Lung (tissue), 11 donors: ENCODE measurements at regions not wholly inside any gene's neighbourhood (a gene's known extent, or its start where the extent isn't known, plus 50 kb on each side); places are given as distances from the start of the nearest gene placed in this dataset.

ENCODE experiments used
- ATAC-seq: fragments of 200-7000 bp; cut with Tn5 transposase; one replicate; pipeline ENCODE4 v1.9.1; 2020; ENCODE audit warnings: moderate number of reproducible peaks; ENCODE audit not compliant: insufficient read depth, low FRiP score
- DNase-seq, 3 donors: peaks; one replicate each; pipeline ENCODE4 v3.0.0-alpha.2; 2013 to 2017
- H3K27ac ChIP-seq, 2 donors: one replicate each; pipeline ENCODE4 v1.5.1; 2013; ENCODE audit warnings: mild to moderate bottlenecking in 2 of 2, moderate library complexity in 2 of 2, control low read depth in 1 of 2, inconsistent platforms in 1 of 2, low read depth in 1 of 2, low read length in 1 of 2
- H3K27me3 ChIP-seq, 3 donors: one replicate each; pipeline ENCODE4 v1.5.1; 2013; ENCODE audit warnings: low read length in 2 of 3; ENCODE audit not compliant: control insufficient read depth in 3 of 3, insufficient read depth in 3 of 3
- H3K36me3 ChIP-seq, 4 donors: one replicate each; pipeline ENCODE4 v1.5.1; 2013; ENCODE audit warnings: low read length in 4 of 4, mild to moderate bottlenecking in 1 of 4, moderate library complexity in 1 of 4; ENCODE audit not compliant: control insufficient read depth in 4 of 4, insufficient read depth in 4 of 4
- H3K4me1 ChIP-seq, 5 donors: one replicate each; pipeline ENCODE4 v1.5.1; 2013; ENCODE audit warnings: low read length in 5 of 5, mild to moderate bottlenecking in 2 of 5, moderate library complexity in 1 of 5; ENCODE audit not compliant: control insufficient read depth in 5 of 5, insufficient read depth in 5 of 5
- H3K4me3 ChIP-seq: one replicate; pipeline ENCODE4 v1.5.1; 2013; ENCODE audit warnings: mild to moderate bottlenecking, control low read depth, moderate library complexity
- H3K9ac ChIP-seq, 2 donors: one replicate each; pipeline ENCODE4 v1.5.1; 2013; ENCODE audit warnings: low read length in 2 of 2, control low read depth in 1 of 2; ENCODE audit not compliant: insufficient read depth in 1 of 2
- H3K9me3 ChIP-seq, 4 donors: one replicate each; pipeline ENCODE4 v1.5.1; 2013; ENCODE audit warnings: low read length in 3 of 4, mild to moderate bottlenecking in 1 of 4, moderate library complexity in 1 of 4; ENCODE audit not compliant: control insufficient read depth in 4 of 4, insufficient read depth in 3 of 4
- CTCF ChIP-seq: IDR thresholded peaks from 2 replicates; pipeline ENCODE4 v1.5.1; 2012; ENCODE audit warnings: mild to moderate bottlenecking; ENCODE audit errors: control extremely low read depth, extremely low read depth
- WGBS, 2 donors: extraction: QIAGEN DNeasy Blood & Tissue Kit; methylation state at CpG; one replicate each; pipeline ENCODE4 v1.1.7; 2013; 5-methylcytosine and 5-hydroxymethylcytosine counted together
- donor health status: control.
- donor health status: control.
- donor health status: Bipolar disorder and iron deficiency.
- donor health status: healthy.
- donor health status: DM: yes; HTN: yes; CAD: no.

- Histone ChIP-seq H3K27ac (no peak overlapping the region), H3K4me3 (no peak overlapping the region), H3K36me3 (no peaks in the 10 kb centered on the region), H3K4me1 (no peaks in the 10 kb centered on the region), H3K27me3 (no peaks in the 10 kb centered on the region), H3K9ac (no peak overlapping the region), H3K9me3 (peaks cover 0 to 30% (median 8%) of the 10 kb centered on the region in 4 donors)
- DNase-seq (no peak), ATAC-seq (no peak)
- WGBS, 2 donors: 89 to 96% methylated on average over 3 of the region's 3 CpGs
- TF ChIP-seq CTCF: no peak
Observed at GRCh38 chr13:73440296-73440895, 381.6 kb downstream of the KLF5 start.

- Histone ChIP-seq H3K4me3 (no peak overlapping the region), H3K36me3 (no peaks in the 10 kb centered on the region), H3K9me3 (peaks cover 0 to 13% (median 0%) of the 10 kb centered on the region in 4 donors), H3K27me3 (no peaks in the 10 kb centered on the region), H3K4me1 (no peaks in the 10 kb centered on the region), H3K27ac (no peak overlapping the region), H3K9ac (no peak overlapping the region)
- no peak for DNase-seq
- no peak for TF ChIP-seq CTCF
- no peak for ATAC-seq
- 77 to 86% methylated on average over 2 of the region's 2 CpGs for WGBS, 2 donors
Observed at GRCh38 chr13:73433890-73434289, 375.1 kb downstream of the KLF5 start.

- DNase-seq (no peak), ATAC-seq (no peak)
- Histone ChIP-seq H3K4me3 (no peak overlapping the region), H3K9me3 (peaks cover 0 to 11% (median 0%) of the 10 kb centered on the region in 4 donors), H3K27ac (no peak overlapping the region), H3K36me3 (no peaks in the 10 kb centered on the region), H3K4me1 (peaks cover 0 to 1% (median 0%) of the 10 kb centered on the region in 5 donors), H3K27me3 (no peaks in the 10 kb centered on the region), H3K9ac (no peak overlapping the region)
- TF ChIP-seq CTCF: no peak
- 49 to 56% methylated on average over 1 of the region's 1 CpG for WGBS, 2 donors
Observed at GRCh38 chr13:73433458-73433857, 374.7 kb downstream of the KLF5 start.

- H3K4me3 ChIP-seq: no peak overlapping the region
- DNase-seq (no peak), ATAC-seq (no peak)
- peaks cover 0 to 1% (median 0%) of the 10 kb centered on the region in 5 donors for H3K4me1 ChIP-seq
- H3K27ac ChIP-seq: no peak overlapping the region
- H3K27me3 ChIP-seq: no peaks in the 10 kb centered on the region
- TF ChIP-seq CTCF: no peak
- H3K9me3 ChIP-seq: no peaks in the 10 kb centered on the region
- WGBS, 2 donors: 87 to 91% methylated on average over 1 of the region's 1 CpG
- no peaks in the 10 kb centered on the region for H3K36me3 ChIP-seq
- H3K9ac ChIP-seq: no peak overlapping the region
Observed at GRCh38 chr13:73429701-73430100, 370.9 kb downstream of the KLF5 start.
